Suprapubic skin (tissue), 3 donors: ENCODE measurements at regions not wholly inside any gene's neighbourhood (a gene's known extent, or its start where the extent isn't known, plus 50 kb on each side); places are given as distances from the start of the nearest gene placed in this dataset.

ENCODE experiments used
- CTCF ChIP-seq, 2 donors: fragments of 200-600 bp in 1 of 2; fragments of 450-650 bp in 1 of 2; sonication (generic) in 1 of 2; IDR thresholded peaks; one replicate each; pipeline ENCODE4 v1.5.1; 2016 to 2019; ENCODE audit warnings: antibody characterized with exemption in 2 of 2, mild to moderate bottlenecking in 1 of 2, moderate library complexity in 1 of 2
- POLR2AphosphoS5 ChIP-seq, 3 donors: sonication (generic); formaldehyde crosslinking; IDR thresholded peaks; one replicate each; pipeline ENCODE4 v1.6.1; 2017; ENCODE audit warnings: antibody characterized with exemption in 3 of 3

GRCh38 chr2:223465793-223466192 lies 136.4 kb downstream of the SCG2 start:
- TF ChIP-seq CTCF (IDR thresholded peaks at IDR 0.05): no peak
- peak; percentile 74 to 98 (median 87) for TF ChIP-seq POLR2AphosphoS5 (IDR thresholded peaks at IDR 0.05)
